Head of caudate nucleus (tissue), 42 donors: ENCODE measurements at regions not wholly inside any gene's neighbourhood (a gene's known extent, or its start where the extent isn't known, plus 50 kb on each side); places are given as distances from the start of the nearest gene placed in this dataset.

Source experiments
- DNase-seq, 42 donors: peaks; one replicate each; pipeline versions ENCODE4 v3.0.0 to v3.0.0-alpha.2; 2020 to 2021; ENCODE audit warnings: mixed read lengths in 7 of 42
- intact Hi-C: fragments of 100-400 bp; cut with DNase I; formaldehyde crosslinking; loops from one replicate; pipeline ENCODE4 v1.15.0; 2022

DNA sequence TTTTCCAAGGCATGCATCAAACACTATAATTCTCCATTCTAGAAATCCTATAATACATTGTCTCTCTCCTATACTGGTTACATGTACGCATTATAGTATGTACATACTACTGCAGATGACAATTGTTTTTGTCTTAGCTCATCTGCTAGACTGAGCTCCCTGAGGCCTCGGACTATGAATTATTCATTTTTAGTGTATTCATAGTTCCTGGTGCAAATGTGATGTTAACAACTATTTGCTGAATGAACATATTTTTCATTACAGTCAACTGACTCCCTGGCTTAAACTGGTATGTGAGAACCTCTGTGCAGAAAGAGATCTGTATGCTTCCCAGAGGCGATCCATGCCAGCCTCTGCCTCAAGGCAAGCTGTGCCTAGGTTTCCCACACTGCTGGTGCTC lies 91.8 kb upstream of the PARP11 start:
- DNase-seq, result no peak
- intact Hi-C loops, result no loop called here

- intact Hi-C loops, result no loop called here
- peak in 2 of 42 donors; percentile 7 to 28 for DNase-seq
These were observed 91.2 kb upstream of the PARP11 start for GRCh38 chr12:3964439-3964838.

GRCh38 chr12:3962631-3963483 lies 89.7 kb upstream of the PARP11 start:
- intact Hi-C loops, result no loop called here
- peak in 7 of 42 donors; percentile 2 to 39 (median 8) for DNase-seq

DNA sequence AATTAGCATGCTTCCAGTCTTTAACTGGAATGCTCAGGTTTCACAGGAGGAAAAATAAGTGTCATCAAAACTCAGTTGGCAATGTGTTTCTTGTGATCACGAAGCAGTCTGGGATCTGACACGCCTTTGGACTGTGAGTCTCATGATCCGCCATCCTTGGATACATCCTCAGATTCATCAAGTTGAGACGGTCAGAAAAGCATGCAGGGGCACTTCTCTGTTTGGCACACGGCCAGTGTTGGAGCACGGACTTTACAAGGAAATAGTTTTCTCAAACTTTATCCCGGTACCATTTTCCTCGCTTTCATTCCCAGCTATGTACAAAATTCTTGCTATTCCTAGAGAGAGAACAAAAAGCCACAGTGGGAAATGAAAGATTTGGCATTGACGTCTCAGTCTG lies 88.4 kb upstream of the PARP11 start:
- no peak for DNase-seq
- intact Hi-C loops, result no loop called here

DNA sequence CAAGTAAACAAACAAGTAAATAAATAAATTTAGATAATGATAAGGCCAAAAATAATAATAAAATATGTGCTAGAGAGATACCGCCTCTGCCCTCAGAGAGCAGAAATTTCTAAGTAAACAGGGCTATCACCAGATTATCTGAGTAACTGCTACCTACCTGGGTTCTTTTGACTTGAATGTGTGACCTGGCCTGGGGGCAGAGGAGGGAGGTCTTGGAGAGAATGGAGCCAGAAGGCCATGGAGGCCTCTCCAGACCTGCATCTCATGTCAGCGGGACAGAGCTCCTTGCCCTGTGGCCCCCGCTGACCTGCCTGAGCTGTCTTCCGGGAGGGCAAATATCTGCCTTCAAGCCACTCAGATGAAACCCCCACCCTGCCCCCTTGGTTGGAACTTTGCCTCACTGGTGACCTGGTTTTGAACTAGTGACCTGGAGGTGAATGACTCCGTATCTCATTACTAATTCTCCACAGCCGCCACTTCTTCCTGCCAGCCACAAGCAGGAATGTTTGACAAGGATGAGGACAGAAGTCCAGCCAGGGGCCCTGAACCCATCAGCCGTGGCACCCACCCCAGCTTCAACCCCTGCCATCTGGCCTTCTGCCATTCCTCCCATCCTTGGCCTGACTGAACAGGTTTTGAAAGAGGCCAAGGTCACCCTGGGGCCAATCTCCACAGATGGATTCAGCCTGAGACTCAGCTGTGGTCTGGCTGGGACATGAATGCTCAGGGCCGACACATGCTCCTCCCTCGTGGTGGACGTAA lies 86.8 kb upstream of the PARP11 start:
- intact Hi-C loops, result no loop called here
- no peak for DNase-seq

DNA sequence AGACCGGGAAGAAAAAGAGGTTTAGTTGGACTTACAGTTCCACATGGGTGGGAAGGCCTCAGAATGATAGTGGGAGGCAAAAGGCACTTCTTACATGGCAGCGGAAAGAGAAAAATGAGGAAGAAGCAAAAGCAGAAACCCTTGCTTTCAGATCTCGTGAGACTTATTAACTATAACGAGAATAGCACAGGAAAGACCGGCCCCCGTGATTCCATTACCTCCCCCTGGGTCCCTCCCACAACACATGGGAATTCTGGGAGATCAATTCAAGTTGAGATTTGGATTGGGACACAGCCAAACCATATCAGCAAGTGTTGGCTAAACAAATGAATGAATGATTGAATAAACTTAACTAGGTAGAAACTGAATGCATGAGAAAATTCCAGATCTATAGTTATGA lies 85.3 kb upstream of the PARP11 start:
- no peak for DNase-seq
- intact Hi-C loops, result no loop called here

GRCh38 chr12:3951380-3952135 lies 78.4 kb upstream of the PARP11 start:
- DNase-seq, result no peak

DNA sequence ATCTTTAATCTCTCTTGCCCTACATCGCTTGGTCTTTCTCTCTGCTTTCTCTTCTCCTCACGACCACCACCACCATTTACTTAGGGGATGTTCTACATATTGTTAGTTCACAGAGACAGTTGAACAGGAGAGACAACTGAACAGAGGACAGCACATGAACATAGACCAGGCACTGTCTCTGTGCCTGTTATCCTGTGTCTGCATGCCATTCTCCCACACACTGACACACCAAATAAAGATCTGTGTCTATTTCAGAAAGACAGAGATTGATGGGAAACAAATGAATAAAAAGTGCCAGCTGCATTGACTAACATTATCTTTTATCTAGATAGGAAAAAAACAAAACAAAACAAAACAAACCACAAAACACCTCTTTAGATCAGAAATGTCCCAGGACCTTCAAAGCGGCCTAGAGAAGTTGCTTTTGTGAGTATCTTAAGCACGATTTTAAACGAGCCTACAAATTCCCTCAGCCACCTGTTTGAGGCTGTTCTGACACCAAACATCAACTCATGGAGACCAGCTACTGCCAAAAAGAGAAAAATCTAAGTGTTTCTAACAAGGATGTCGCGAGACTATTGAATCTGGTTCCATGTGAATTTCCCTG lies 77.6 kb upstream of the PARP11 start:
- intact Hi-C loops, result no loop called here

More at GRCh38 chr12:3951380-3952135, 78.4 kb upstream of the PARP11 start:
- intact Hi-C loops, result no loop called here

DNA sequence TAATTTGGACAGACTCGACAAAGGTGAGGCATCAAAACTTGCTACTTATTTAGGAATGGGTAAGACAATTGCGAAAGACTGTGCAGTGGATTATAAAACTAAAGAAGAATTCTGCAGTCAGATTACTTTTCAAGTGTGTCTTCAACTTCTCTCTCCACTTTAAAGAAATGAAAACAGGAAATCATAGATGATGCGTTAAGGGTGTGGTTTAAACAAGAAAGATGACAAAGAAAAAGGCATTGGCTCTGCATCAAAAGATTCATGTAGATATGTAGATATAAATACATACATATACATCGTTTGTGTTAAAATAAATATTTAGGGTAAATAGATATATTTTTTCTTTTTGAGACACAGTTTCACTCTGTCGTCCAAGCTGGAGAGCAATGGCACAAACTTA lies 74.6 kb upstream of the PARP11 start:
- intact Hi-C loops, result no loop called here
- no peak for DNase-seq

More for the DNA sequence above, 77.6 kb upstream of the PARP11 start:
- no peak for DNase-seq

DNA sequence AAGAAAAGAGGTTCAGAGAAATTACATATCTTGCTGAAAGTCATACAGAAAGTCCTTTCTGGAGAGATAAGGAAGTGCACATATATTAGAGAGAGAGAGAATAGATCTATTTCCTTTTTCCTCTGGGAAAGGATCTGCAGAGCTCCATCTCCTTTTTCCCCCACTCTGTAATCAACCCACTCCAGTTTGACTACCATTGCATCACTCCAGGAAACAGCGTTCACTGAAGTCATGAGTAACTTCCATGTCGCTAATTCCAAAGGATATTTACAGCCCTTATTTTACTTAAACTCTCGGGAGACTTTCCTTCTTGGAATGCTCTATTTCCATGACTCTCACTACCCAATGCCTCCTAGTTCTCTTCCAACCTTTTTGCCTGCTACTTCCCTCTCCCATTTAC lies 72.5 kb upstream of the PARP11 start:
- no peak for DNase-seq
- intact Hi-C loops, result no loop called here

- DNase-seq, result no peak
- intact Hi-C loops, result no loop called here
These were observed 71.4 kb upstream of the PARP11 start for GRCh38 chr12:3944620-3945019.

DNA sequence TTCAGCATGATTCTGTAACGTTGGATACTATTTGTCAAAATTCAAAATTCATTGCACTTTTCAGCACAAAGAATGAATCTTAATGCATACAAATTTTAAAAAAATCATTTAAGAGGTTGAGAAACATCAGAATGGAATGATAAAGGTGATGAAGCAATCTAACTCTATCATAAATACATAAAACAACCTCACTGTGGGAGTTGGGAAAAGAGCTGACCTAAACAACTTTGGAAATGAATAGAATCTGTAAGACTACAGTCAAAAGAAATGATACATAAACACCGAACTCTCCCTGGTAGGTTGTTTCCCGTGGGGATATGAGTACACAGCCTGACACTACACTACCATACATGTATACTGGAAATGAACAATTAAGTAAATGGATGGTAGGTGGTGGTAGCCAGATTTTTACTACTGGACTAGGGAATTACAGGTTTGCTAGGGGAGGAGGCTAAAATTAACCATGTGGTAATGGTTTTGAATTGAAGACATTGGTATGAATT lies 64.9 kb upstream of the PARP11 start:
- intact Hi-C loops, result no loop called here
- no peak for DNase-seq

- intact Hi-C loops, result no loop called here
- no peak for DNase-seq
These were observed 61.9 kb upstream of the PARP11 start for GRCh38 chr12:3935078-3935477.

DNA sequence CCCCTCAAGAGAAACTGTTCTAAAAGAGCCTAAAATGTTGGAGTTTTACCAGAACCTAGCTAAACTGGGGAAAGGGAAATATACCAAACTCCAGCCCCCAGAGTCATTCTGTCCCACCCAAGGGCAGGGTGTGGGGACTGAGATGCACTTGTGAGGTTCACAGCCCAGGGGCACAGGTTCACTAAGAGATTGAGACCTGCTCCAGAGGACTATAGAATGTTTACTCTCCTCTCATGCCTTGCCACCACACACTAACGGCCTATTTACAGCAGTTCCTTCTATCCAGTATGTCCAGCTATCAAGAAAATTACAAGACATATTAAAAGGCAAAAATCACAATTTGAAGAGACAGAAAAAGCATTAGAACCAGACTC lies 60.6 kb upstream of the PARP11 start:
- intact Hi-C loops, result no loop called here
- DNase-seq, result no peak

GRCh38 chr12:3933074-3933818 lies 60.0 kb upstream of the PARP11 start:
- intact Hi-C loops, result no loop called here
- DNase-seq, result no peak

DNA sequence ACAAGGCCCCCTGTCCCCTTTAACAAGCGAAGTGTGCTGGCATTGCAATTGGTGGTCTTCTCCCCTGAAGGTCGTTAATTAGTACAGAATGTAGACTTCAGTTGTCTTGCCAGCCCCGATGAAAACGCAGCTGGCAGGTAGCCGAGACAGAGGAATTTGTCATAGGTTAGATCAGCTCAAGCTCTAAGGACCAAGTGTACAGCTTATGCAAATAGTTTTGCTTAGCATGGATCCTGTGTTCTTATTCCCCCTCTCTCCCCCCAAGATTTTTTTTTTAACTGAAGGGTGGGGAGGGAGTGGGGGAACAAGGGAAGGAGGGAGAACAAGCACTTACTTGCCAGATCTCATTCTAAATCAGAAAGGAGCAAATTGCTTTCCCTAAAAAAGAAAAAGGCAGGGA lies 58.6 kb upstream of the PARP11 start:
- intact Hi-C loops, result no loop called here

GRCh38 chr12:3931206-3931605 lies 58.0 kb upstream of the PARP11 start:
- intact Hi-C loops, result no loop called here
- no peak for DNase-seq

More for the DNA sequence above, 58.6 kb upstream of the PARP11 start:
- no peak for DNase-seq

DNA sequence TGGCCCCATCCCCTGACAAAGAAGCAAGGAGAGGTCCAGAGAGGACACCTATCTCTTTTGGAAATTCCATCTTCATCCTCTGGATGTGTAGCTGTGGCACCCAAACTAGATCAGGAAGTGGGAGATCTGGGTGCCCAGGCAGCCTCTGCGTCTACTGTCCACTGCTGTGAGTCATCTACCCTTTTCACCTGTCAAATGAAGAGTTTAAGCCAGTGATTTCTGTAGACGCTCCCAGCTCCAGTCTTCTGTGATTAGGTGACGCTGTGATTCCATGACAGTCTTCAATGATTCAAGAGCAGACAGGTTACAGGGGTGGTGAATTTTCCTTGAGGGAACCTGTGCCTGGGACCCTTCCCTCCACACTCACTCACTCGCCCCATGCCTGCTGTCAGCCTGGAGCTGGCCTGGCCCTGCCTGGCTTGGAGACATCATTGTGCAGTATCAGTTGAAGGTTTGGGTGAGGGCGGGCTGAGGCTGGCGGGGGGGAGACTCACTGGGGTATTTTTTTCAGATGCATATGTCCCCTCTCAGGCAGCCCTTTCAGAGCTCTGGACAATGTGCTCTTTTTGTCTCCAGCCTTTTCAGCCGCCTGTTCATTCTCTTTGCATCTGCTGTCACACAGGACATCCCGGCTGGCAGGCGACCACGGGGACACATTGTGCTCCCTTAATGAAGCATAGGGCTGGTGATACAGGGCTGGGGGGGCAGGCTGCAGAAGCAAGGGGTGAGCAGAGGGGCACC lies 56.8 kb upstream of the PARP11 start:
- intact Hi-C loops, result no loop called here
- DNase-seq, result peak in 16 of 42 donors; percentile 5 to 45 (median 18)
